GM19468 (cell line): ENCODE measurements at regions not wholly inside any gene's neighbourhood (a gene's known extent, or its start where the extent isn't known, plus 50 kb on each side); places are given as distances from the start of the nearest gene placed in this dataset.

Experiments
- ATAC-seq: cut with Tn5 transposase; IDR thresholded peaks from one replicate; pipeline ENCODE4 v1.9.1; 2021; ENCODE audit warnings: mild to moderate bottlenecking, moderate library complexity, moderate number of reproducible peaks; ENCODE audit not compliant: unreplicated experiment; ENCODE audit errors: extremely low read depth

DNA sequence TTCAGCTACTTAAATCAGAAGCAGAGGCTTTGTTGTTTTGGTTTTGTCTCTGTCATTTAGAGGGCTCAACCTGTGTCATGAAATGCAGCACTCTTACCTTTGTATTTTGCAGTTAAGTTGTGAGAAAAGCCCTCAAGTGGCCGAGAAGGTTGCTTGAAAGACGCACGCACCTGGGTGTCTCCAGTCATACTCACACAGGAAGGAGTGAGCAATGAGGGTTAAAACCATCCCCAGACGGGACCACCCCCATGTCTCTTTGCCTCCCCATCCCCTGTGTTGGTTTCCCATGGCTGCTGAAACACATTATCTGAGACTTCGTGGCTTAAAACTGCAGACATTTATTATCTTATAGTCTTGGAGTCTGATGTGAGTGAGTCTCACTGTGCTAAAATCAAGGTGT is 376.1 kb upstream of the CFAP20DC start:
- ATAC-seq: no peak

- no peak for ATAC-seq
These were observed 375.5 kb upstream of the CFAP20DC start for GRCh38 chr3:59425371-59425770.

- no peak for ATAC-seq
These were observed 374.6 kb upstream of the CFAP20DC start for GRCh38 chr3:59424268-59425010.

DNA sequence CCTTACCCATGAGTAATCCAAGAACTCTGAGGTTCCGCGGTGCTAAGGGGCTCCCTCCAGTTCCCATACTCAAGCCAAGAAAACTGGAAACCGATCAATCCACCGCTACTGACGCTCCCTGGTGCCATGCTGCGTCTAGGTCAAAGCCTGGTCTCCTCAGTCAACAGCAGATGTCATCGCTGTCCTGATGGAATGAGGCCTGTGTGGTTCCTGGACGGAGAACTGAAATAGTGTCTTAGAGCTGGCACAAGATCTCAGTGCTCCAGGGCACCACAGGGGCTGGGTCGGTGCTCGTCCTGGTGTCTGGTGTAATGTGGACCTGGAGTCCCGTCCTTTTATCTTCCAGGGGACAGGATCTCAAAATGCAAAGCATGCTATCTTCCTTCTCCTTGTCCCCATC is 373.9 kb upstream of the CFAP20DC start:
- ATAC-seq: no peak

DNA sequence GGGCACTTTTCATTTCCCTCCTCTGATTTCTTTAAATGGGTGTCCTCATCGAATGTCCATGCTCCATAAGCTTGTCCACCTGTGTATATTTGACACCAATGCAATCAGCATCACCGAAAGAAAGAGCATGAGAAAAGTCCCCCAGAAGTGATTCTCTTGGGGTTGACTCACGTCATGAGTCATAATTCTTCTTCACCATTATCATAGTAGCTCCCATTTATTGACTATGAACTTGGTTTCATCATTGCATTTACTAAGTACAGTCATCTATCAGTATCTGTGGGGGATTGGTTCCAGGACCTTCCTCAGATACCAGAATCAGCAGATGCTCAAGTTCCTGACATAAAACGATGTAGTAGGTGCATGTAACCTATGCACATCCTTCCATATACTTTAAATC is 372.5 kb upstream of the CFAP20DC start:
- ATAC-seq: no peak

GRCh38 chr3:59418836-59419235 is 369.0 kb upstream of the CFAP20DC start:
- no peak for ATAC-seq

DNA sequence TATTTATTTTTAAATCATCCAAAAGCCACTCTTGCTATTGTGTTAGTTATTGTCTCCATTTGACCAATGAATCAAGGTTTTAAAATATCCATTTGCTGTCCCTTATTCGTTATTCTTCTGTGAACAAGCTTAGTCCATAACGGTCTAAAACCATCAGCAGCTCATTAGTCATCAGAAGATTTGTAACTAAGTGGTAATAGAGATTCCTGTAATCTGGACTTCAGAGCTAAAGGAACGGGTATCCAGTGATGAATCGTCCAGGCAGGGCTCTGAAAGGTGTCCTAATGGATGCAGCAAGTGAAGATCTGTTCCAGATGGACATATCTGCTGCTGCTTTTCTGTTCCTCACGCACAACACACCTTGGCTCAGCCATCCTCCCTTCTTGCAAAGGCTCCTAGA is 362.7 kb upstream of the CFAP20DC start:
- ATAC-seq: no peak

DNA sequence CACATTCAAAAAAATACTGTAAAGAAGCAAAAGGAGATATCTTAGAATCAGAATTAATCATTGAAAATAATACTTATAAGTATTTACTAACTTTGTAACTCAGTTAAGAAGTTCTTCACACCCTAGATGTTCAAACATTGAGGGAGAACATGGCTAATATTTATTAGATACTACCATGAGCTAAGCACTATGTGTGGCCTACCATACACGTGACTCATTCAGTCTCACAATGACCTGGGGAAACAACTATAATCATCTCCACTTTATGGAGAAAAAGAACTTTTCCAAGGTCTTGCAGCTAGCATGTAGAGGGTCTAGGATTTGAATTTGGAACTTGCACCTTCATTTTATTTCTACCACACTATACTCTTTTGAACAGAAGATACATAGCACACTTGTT is 361.9 kb upstream of the CFAP20DC start:
- ATAC-seq: no peak

DNA sequence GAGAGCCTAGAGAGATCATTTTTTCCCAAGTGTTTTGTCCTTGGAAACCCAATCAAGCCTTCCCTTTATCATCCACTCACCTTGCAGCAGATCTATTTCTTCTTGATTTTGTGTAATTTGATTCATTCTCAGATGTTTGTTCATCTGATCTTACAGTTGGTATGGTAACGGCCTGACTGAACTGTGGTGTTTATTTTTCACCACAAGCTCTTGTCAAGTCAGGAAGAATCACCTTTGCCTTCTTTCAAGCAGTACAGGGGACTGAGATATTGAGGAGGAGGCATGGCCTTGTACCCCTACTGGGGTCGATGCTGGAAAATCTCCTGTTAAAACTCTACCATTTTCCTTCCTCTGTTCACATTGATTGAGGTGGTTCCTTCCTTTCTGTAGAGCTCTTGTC is 361.4 kb upstream of the CFAP20DC start:
- ATAC-seq: no peak

GRCh38 chr3:59408047-59408624 is 358.3 kb upstream of the CFAP20DC start:
- peak; percentile 57 for ATAC-seq

DNA sequence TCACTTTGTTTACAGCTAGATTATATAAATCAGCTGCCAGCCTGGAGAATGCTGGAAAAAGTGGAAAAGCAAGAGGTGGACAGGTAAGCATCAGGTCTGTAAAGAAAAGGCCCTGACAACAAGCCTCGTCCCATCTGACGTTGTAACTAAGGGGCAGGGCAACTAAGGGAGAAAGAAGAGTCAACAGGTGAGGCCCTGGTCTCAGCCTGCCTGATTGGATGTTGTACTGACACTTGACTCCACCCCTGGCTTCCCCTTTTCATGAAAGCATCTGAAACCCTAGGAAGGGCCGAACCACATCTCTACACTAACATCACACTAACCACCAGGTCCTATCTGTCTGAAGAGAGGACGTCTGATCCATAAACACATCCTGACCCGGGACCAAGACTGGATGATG is 357.6 kb upstream of the CFAP20DC start:
- no peak for ATAC-seq

DNA sequence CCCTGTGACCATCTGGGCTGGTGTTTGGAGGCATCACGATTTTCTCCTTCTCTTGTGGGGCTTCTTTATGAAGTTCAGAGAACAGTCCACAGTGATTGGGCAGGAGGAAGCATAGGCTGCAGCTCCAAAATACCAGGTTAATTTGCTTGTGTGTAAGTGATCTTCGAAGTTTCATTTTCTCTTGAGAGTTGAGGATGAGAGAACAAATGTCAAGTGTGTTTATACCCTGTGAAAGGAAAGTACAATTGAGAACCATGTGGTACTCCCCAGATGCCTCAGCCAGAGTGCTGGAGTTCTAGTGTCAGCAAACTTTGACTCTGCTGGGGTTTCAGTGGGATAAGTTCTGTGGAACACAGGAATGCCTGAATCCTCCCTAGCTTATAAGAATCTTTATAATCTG is 357.1 kb upstream of the CFAP20DC start:
- peak; percentile 80 for ATAC-seq

DNA sequence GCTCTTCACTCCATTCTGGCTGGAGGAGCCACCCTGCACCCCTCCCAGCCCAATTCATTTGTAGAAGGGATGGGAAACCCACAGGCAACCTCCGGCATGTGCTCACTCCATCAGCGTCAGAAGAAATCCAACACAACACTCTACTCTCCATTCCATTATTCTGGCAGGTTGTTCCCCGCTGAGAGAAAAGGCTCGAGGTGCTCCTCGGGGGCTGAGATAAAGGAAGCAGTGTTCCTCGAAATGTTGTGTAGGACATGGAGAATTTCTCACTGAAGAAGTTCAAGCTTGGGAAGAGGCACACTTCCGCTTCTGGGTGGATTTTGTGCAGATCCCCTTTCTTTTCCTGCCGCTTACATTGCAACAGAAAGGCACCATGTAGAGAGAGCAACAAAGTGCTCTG is 355.0 kb upstream of the CFAP20DC start:
- no peak for ATAC-seq

DNA sequence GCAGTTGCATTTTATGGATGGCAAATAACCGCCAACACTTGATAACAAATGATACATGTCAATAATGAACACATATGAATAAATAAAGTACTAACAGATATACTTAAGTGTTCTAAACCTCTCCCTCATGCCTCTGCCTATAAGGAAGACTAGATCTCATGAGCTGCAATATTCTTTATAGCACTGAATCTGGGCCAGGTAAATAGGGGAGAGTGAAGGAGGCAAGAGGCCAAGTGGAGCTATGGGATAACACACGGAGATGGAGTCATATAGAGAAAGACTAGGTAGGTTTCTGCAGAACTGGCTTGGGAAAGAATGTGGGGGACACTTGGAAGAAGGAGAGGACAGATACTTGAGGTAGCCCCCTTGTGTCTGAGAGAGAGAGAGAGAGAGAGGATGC is 354.2 kb upstream of the CFAP20DC start:
- ATAC-seq: no peak

DNA sequence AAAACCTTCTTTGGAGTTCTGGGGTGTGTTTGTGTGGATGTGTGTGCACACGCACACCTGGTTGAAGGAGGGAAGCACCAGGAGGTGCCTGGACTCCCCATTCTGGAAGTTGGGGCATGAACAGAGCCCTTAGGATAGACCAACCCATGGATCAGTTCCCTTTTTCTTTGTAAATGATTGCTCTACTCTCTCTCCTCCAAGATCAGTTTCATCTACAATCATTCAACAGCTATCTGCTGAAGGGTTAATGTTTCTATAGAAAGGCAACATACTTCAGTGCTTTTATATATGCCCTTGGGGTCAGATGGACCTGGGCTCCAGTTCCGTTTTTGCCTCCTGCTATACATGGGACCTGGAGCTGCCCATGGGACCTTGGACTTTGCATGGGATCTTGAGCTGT is 352.1 kb upstream of the CFAP20DC start:
- peak; percentile 14 for ATAC-seq

DNA sequence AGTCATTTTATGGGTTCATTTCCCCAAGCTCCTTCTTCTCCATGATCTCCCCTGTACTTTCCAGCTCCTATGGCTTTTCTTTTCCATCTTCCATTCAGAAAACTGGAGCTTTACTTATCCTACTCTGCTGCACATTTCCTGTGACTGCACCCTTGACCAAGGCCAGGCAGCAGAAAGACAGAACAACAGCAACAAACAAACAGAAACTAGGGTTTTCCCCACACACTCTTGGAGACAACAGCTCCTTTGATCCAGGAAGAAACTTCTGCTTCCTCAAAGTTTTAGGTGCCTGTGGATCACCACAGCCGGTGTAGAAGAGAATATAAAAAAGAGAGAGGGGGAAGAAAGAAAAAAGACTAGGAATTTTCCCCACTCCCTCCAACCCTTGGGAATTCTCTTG is 342.3 kb upstream of the CFAP20DC start:
- no peak for ATAC-seq

GRCh38 chr3:59391131-59391530 is 341.3 kb upstream of the CFAP20DC start:
- no peak for ATAC-seq

DNA sequence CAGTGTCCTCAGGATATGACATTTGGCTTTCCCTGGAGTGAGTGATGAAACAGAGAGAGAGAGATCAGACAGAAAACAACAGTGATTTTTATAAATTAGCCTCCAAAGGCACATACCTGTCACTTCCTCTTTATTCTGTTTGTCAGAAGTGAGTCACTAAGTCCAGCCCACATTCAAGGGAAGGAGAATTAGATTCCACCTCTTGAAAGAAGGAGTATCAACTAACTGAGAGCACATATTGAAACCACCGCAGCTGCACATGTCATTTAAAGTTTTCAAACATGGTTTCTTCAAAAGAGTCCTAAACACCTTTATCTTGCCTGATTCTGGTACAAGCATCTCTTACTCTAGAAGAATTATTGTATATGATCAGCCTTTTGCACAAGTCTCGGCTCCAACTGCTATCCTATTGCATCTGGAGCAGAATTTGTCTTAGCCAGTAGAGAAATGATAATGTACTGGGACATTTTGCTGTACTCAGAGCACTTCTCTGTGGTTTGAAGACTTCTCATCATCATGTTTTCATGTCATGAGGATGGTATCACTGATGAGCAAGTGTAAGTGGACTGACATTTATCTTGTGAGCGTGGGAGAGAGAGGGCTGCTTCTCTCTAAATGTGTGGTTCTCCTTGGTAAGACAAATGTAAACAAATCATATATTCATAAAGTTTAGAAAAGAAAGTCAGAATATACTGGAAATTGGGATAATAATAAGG is 338.9 kb upstream of the CFAP20DC start:
- ATAC-seq: no peak

- peak; percentile 73 for ATAC-seq
These were observed 336.3 kb upstream of the CFAP20DC start for GRCh38 chr3:59386165-59386564.

- no peak for ATAC-seq
These were observed 335.7 kb upstream of the CFAP20DC start for GRCh38 chr3:59385547-59385946.

DNA sequence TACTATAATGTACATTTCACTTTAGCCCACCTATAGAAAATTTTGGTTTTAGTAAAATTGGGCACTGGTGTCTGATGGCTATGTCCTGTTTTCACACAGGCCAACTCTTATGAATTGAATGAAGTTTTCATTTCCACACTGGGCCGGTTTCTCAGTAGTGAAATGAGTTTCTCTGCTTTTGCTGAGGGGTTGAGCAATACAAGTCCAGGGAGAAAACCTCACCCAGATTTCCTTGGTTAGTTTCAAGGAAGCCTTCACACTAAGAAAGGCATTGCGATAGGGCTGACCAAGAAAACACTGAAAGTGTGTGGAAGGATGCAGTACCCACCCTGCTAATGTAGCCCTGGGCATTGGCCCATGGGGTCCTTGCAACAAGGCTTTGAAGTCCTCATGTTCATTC is 331.5 kb upstream of the CFAP20DC start:
- no peak for ATAC-seq

DNA sequence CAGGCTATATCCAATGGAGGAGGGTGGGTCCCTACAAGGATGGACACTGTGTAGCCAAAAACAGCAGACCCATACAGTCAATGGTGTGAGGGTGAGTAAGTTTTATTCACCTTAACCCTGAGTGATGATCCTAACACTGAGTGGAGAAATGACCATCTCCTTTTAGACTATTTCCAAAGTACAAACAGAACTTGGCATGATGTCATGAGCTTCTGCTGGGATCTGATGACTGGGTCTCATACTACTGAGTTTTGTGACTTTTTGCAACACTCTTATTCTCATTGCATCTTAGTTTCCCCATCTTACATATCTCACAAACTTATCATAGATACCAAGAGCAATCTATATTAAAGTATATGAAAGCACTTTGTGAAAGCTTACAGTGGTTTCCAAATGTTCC is 330.3 kb upstream of the CFAP20DC start:
- no peak for ATAC-seq
